ENCODE measurements at regions not wholly inside any gene's neighbourhood (a gene's known extent, or its start where the extent isn't known, plus 50 kb on each side); places are given as distances from the start of the nearest gene placed in this dataset.
A peak's percentile ranks its signal among the peaks of the same experiment; 100 is the strongest.

- POLR2A ChIA-PET: no interaction called here
- no peaks in the 10 kb centered on the region for H3K36me3 ChIP-seq (ENCODE audit: control insufficient read depth in 2 of 2, insufficient read depth in 2 of 2, low read length in 1 of 2)
- no TSS peak for BruUV-seq (replicated peaks)
- H3K9ac ChIP-seq (ENCODE audit: control insufficient read depth, insufficient read depth, low read length): no peak overlapping the region
- TF ChIP-seq ZBTB40 (IDR thresholded peaks at IDR 0.05; ENCODE audit: borderline replicate concordance) (peak; percentile 67), PML (IDR thresholded peaks at IDR 0.05; ENCODE audit: low read length) (no peak)
- no peak overlapping the region for H3K4me3 ChIP-seq
- H3K4me1 ChIP-seq (ENCODE audit: control insufficient read depth, insufficient read depth, low read length): no peaks in the 10 kb centered on the region
- DNase-seq (ENCODE audit: low read depth, low spot score): no peak
- H4K20me1 ChIP-seq (ENCODE audit: control insufficient read depth, insufficient read depth): no peaks in the 10 kb centered on the region
- H3K79me2 ChIP-seq (ENCODE audit: control insufficient read depth, insufficient read depth, low read length): no peaks in the 10 kb centered on the region
- in situ Hi-C loops (cut with MboI) (no loop called here), intact Hi-C loops (cut with micrococcal nuclease; ENCODE audit: unreplicated experiment) (no loop called here)
- SMC1A ChIA-PET (ENCODE audit: uncharacterized antibody, unreplicated experiment): no interaction called here
- H3K27ac ChIP-seq (ENCODE audit: control insufficient read depth, insufficient read depth): no peak overlapping the region
- ATAC-seq: no peak
- no peak for FAIRE-seq
- no peak overlapping the region for H2AFZ ChIP-seq (ENCODE audit: control insufficient read depth, low read depth, low read length)
- RAD21 ChIA-PET (ENCODE audit: unreplicated experiment): no interaction called here
- H3K9me3 ChIP-seq (replicated peaks; ENCODE audit: control insufficient read depth, insufficient read depth, low read length): no peaks in the 10 kb centered on the region
- H3K4me2 ChIP-seq (ENCODE audit: control insufficient read depth, insufficient read depth): no peak overlapping the region
- 23% methylated on average over 4 of the region's 4 CpGs for WGBS (ENCODE audit: insufficient coverage, insufficient replicate concordance, low lambda C conversion rate, missing lambda C conversion rate)
- CTCF ChIA-PET: no interaction called here
- H3K27me3 ChIP-seq (replicated peaks in 1 of 2; ENCODE audit: control insufficient read depth in 2 of 2, insufficient read depth in 2 of 2, low read length in 1 of 2): no peaks in the 10 kb centered on the region
Observed at GRCh38 chr4:60663769-60664168, 536.4 kb upstream of the ADGRL3 start.

GRCh38 chr4:60682901-60683300 is 517.2 kb upstream of the ADGRL3 start:
- no peak overlapping the region for H3K4me3 ChIP-seq
- ATAC-seq (no peak), DNase-seq (ENCODE audit: low read depth, low spot score) (no peak), FAIRE-seq (no peak)
- no peaks in the 10 kb centered on the region for H3K79me2 ChIP-seq (ENCODE audit: control insufficient read depth, insufficient read depth, low read length)
- ChIA-PET RAD21 (ENCODE audit: unreplicated experiment) (no interaction called here), POLR2A (no interaction called here), SMC1A (ENCODE audit: uncharacterized antibody, unreplicated experiment) (no interaction called here), CTCF (no interaction called here)
- H3K9ac ChIP-seq (ENCODE audit: control insufficient read depth, insufficient read depth, low read length): no peak overlapping the region
- H3K27me3 ChIP-seq (replicated peaks in 1 of 2; ENCODE audit: control insufficient read depth in 2 of 2, insufficient read depth in 2 of 2, low read length in 1 of 2): no peaks in the 10 kb centered on the region
- H2AFZ ChIP-seq (ENCODE audit: control insufficient read depth, low read depth, low read length): no peak overlapping the region
- no peaks in the 10 kb centered on the region for H4K20me1 ChIP-seq (ENCODE audit: control insufficient read depth, insufficient read depth)
- in situ Hi-C loops (cut with MboI) (no loop called here), intact Hi-C loops (cut with micrococcal nuclease; ENCODE audit: unreplicated experiment) (no loop called here)
- no peak overlapping the region for H3K27ac ChIP-seq (ENCODE audit: control insufficient read depth, insufficient read depth)
- BruUV-seq (replicated peaks): no TSS peak
- no peak for TF ChIP-seq ZNF592 (IDR thresholded peaks at IDR 0.05)
- TF ChIP-seq SREBF1 (IDR thresholded peaks at IDR 0.05; ENCODE audit: low read length): no peak
- TF ChIP-seq SPI1 (IDR thresholded peaks at IDR 0.05; ENCODE audit: borderline replicate concordance, insufficient read depth, low read depth, low read length): no peak
- TF ChIP-seq ZNF217 (IDR thresholded peaks at IDR 0.05): no peak
- no peaks in the 10 kb centered on the region for H3K9me3 ChIP-seq (replicated peaks; ENCODE audit: control insufficient read depth, insufficient read depth, low read length)
- H3K36me3 ChIP-seq (ENCODE audit: control insufficient read depth in 2 of 2, insufficient read depth in 2 of 2, low read length in 1 of 2): no peaks in the 10 kb centered on the region
- no peak overlapping the region for H3K4me2 ChIP-seq (ENCODE audit: control insufficient read depth, insufficient read depth)
- WGBS (ENCODE audit: insufficient coverage, insufficient replicate concordance, low lambda C conversion rate, missing lambda C conversion rate): 5% methylated on average over 1 of the region's 1 CpG
- no peaks in the 10 kb centered on the region for H3K4me1 ChIP-seq (ENCODE audit: control insufficient read depth, insufficient read depth, low read length)

Measured in GM12878 (cell line).